ENCODE measurements at regions not wholly inside any gene's neighbourhood (a gene's known extent, or its start where the extent isn't known, plus 50 kb on each side); places are given as distances from the start of the nearest gene placed in this dataset.
A peak's percentile ranks its signal among the peaks of the same experiment; 100 is the strongest.

DNA sequence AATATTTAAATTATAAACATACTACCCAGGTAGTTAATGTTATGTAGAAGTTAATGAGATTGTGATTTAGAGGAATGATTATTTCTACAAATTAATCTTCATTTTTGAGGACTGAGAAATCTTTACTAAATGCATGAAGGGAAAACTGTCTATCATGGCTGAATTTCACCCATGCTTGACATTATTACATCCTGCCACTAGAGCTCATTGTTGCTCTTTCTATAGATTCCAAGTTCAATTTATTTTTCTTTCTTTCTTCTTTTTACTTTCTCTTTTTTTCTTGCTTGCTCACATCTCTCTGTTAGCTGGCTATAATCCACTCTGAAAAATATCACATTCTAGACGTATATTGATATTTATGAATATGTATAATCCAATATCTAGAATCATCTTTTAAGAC is 505.0 kb upstream of the KLHL1 start:
- TF ChIP-seq, protein P1, sequence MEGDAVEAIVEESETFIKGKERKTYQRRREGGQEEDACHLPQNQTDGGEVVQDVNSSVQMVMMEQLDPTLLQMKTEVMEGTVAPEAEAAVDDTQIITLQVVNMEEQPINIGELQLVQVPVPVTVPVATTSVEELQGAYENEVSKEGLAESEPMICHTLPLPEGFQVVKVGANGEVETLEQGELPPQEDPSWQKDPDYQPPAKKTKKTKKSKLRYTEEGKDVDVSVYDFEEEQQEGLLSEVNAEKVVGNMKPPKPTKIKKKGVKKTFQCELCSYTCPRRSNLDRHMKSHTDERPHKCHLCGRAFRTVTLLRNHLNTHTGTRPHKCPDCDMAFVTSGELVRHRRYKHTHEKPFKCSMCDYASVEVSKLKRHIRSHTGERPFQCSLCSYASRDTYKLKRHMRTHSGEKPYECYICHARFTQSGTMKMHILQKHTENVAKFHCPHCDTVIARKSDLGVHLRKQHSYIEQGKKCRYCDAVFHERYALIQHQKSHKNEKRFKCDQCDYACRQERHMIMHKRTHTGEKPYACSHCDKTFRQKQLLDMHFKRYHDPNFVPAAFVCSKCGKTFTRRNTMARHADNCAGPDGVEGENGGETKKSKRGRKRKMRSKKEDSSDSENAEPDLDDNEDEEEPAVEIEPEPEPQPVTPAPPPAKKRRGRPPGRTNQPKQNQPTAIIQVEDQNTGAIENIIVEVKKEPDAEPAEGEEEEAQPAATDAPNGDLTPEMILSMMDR (IDR thresholded peaks at IDR 0.05; ENCODE audit: poor library complexity, severe bottlenecking), result peak; percentile 27
- Histone ChIP-seq H3K4me1 (ENCODE audit: insufficient read depth, poor library complexity, severe bottlenecking) (no peaks in the 10 kb centered on the region), H3K36me3 (ENCODE audit: low read depth) (no peaks in the 10 kb centered on the region), H3K9me3 (ENCODE audit: severe bottlenecking) (no peaks in the 10 kb centered on the region), H3K27ac (ENCODE audit: poor library complexity, severe bottlenecking) (no peak overlapping the region), H3K4me3 (ENCODE audit: severe bottlenecking) (no peak overlapping the region), H3K27me3 (ENCODE audit: insufficient read depth, poor library complexity, severe bottlenecking) (no peaks in the 10 kb centered on the region)
- ATAC-seq (ENCODE audit: low read depth) (no peak), DNase-seq (ENCODE audit: low spot score) (no peak)

DNA sequence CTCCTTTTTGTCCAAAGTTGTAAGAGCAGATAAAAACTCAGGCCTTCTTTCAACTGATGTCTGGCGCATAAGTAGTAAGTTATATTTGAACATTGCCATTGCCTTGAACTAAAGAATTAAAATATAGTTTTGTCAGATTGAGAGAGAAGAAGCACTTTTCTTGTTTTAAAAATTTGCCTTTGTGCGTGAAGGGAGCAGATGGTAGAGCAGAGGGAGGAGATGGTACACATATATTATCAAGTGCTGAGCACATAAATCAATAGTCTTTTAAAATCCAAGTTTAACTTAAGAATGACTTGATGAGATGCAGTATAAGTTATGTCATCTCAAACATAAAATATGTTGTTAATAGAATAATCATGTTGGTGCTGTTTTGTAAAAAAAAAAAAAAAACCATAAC is 504.6 kb upstream of the KLHL1 start:
- no peaks in the 10 kb centered on the region for H3K36me3 ChIP-seq (ENCODE audit: low read depth)
- TF ChIP-seq, protein P1 (IDR thresholded peaks at IDR 0.05; ENCODE audit: poor library complexity, severe bottlenecking), result no peak
- DNase-seq (ENCODE audit: low spot score) (no peak), ATAC-seq (ENCODE audit: low read depth) (no peak)
- no peaks in the 10 kb centered on the region for H3K27me3 ChIP-seq (ENCODE audit: insufficient read depth, poor library complexity, severe bottlenecking)
- no peak overlapping the region for H3K4me3 ChIP-seq (ENCODE audit: severe bottlenecking)
- H3K4me1 ChIP-seq (ENCODE audit: insufficient read depth, poor library complexity, severe bottlenecking), result no peaks in the 10 kb centered on the region
- no peak overlapping the region for H3K27ac ChIP-seq (ENCODE audit: poor library complexity, severe bottlenecking)
- no peaks in the 10 kb centered on the region for H3K9me3 ChIP-seq (ENCODE audit: severe bottlenecking)

DNA sequence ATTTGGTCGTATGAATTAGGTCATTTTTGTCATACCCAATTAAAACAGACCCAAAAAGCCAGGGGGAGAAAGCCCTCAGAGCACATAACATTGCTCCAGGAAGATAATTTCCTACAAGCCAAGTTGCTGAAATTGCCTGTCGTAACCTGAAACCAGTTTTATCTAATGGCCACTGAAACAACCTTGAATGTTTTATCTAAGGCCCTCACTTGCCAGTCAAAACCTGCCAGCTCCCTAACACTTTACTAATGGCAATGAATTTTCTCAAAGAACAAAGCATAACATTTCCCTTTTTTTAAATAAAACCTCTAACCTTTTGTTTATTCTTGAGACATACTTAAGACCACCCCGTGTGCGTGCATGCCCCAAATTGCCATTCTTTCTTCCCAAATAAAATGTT is 496.2 kb upstream of the KLHL1 start:
- no peaks in the 10 kb centered on the region for H3K9me3 ChIP-seq (ENCODE audit: severe bottlenecking)
- no peak for ATAC-seq (ENCODE audit: low read depth)
- H3K36me3 ChIP-seq (ENCODE audit: low read depth), result no peaks in the 10 kb centered on the region
- DNase-seq (ENCODE audit: low spot score), result no peak
- H3K27ac ChIP-seq (ENCODE audit: poor library complexity, severe bottlenecking), result no peak overlapping the region
- no peak overlapping the region for H3K4me3 ChIP-seq (ENCODE audit: severe bottlenecking)
- no peaks in the 10 kb centered on the region for H3K4me1 ChIP-seq (ENCODE audit: insufficient read depth, poor library complexity, severe bottlenecking)
- TF ChIP-seq, protein P1 (IDR thresholded peaks at IDR 0.05; ENCODE audit: poor library complexity, severe bottlenecking), result no peak
- H3K27me3 ChIP-seq (ENCODE audit: insufficient read depth, poor library complexity, severe bottlenecking), result no peaks in the 10 kb centered on the region

DNA sequence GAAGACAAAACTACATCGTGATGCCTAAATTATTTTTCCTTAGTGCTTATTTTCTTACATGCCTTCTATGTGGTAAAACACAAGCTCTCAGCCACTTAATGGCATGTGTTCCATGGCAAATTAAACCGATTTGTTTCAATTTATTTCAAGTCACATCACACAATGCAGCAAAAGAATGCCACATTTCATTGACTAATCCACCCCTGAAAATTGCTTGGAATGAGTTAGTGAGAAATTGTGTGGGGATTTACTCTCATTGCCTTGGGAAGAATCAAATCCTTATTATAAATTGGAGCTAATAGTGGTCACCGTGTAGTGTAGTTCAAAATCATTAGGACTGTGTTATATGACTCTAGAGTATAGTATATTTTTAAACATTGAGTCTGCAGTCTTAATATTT is 485.5 kb upstream of the KLHL1 start:
- ATAC-seq (ENCODE audit: low read depth) (no peak), DNase-seq (ENCODE audit: low spot score) (no peak)
- no peak overlapping the region for H3K4me3 ChIP-seq (ENCODE audit: severe bottlenecking)
- H3K9me3 ChIP-seq (ENCODE audit: severe bottlenecking), result no peaks in the 10 kb centered on the region
- no peaks in the 10 kb centered on the region for H3K4me1 ChIP-seq (ENCODE audit: insufficient read depth, poor library complexity, severe bottlenecking)
- no peaks in the 10 kb centered on the region for H3K36me3 ChIP-seq (ENCODE audit: low read depth)
- TF ChIP-seq, protein P1 (IDR thresholded peaks at IDR 0.05; ENCODE audit: poor library complexity, severe bottlenecking), result no peak
- H3K27ac ChIP-seq (ENCODE audit: poor library complexity, severe bottlenecking), result no peak overlapping the region
- no peaks in the 10 kb centered on the region for H3K27me3 ChIP-seq (ENCODE audit: insufficient read depth, poor library complexity, severe bottlenecking)

DNA sequence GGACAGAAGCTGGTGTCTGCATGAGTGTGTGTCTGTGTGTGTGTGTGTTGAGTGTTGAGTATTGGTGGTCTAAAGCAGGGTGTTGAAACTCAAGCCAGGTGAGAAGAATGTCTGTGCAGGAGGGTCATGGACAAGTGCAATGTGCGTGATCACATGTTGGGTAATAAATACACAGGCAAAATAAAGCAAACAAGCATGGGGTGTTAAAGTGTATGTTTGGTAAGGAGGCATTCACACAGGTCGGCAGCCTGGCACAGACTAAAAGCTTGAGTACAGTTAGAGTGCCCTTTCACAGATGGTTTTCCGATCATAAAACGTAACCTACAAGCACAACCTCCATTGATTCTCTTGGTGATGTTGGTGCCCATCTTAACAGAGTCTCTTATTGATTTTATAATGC is 476.9 kb upstream of the KLHL1 start:
- no peaks in the 10 kb centered on the region for H3K4me1 ChIP-seq (ENCODE audit: insufficient read depth, poor library complexity, severe bottlenecking)
- no peak overlapping the region for H3K4me3 ChIP-seq (ENCODE audit: severe bottlenecking)
- H3K27ac ChIP-seq (ENCODE audit: poor library complexity, severe bottlenecking), result no peak overlapping the region
- ATAC-seq (ENCODE audit: low read depth) (no peak), DNase-seq (ENCODE audit: low spot score) (no peak)
- H3K9me3 ChIP-seq (ENCODE audit: severe bottlenecking), result no peaks in the 10 kb centered on the region
- no peaks in the 10 kb centered on the region for H3K36me3 ChIP-seq (ENCODE audit: low read depth)
- TF ChIP-seq, protein P1 (IDR thresholded peaks at IDR 0.05; ENCODE audit: poor library complexity, severe bottlenecking), result no peak
- H3K27me3 ChIP-seq (ENCODE audit: insufficient read depth, poor library complexity, severe bottlenecking), result no peaks in the 10 kb centered on the region
